Sigmoid colon (tissue), 6 donors: ENCODE measurements at regions not wholly inside any gene's neighbourhood (a gene's known extent, or its start where the extent isn't known, plus 50 kb on each side); places are given as distances from the start of the nearest gene placed in this dataset.

ENCODE experiments used
- DNase-seq: peaks from one replicate; pipeline ENCODE4 v3.0.0-alpha.2; 2019
- H3K27ac ChIP-seq, 4 donors: fragments of 200-600 bp; sonication (generic); one replicate each; pipeline ENCODE4 v1.5.1; 2016 to 2019; ENCODE audit warnings: mild to moderate bottlenecking in 1 of 4
- H3K27me3 ChIP-seq, 3 donors: fragments of 200-600 bp; sonication (generic); one replicate each; pipeline ENCODE4 v1.5.1; 2019; ENCODE audit warnings: mild to moderate bottlenecking in 1 of 3
- H3K36me3 ChIP-seq, 4 donors: fragments of 200-600 bp; sonication (generic); one replicate each; pipeline ENCODE4 v1.5.1; 2016 to 2019
- H3K4me1 ChIP-seq, 4 donors: fragments of 200-600 bp; sonication (generic); one replicate each; pipeline ENCODE4 v1.5.1; 2017 to 2019
- H3K4me3 ChIP-seq, 4 donors: fragments of 200-600 bp; sonication (generic); one replicate each; pipeline ENCODE4 v1.5.1; 2017 to 2019; ENCODE audit warnings: mild to moderate bottlenecking in 2 of 4, moderate library complexity in 1 of 4
- H3K9me3 ChIP-seq, 4 donors: fragments of 200-600 bp in 3 of 4; sonication (generic) in 3 of 4; one replicate each; pipeline versions ENCODE4 v1.5.1 to v1.6.1; 2013 to 2019
- EP300 ChIP-seq, 4 donors: sonication (generic); formaldehyde crosslinking; IDR thresholded peaks; one replicate each; pipeline ENCODE4 v1.6.1; 2017; ENCODE audit warnings: antibody characterized with exemption in 4 of 4
- POLR2A ChIP-seq, 2 donors: fragments of 450-650 bp; IDR thresholded peaks; one replicate each; pipeline ENCODE4 v1.6.1; 2016; ENCODE audit warnings: antibody characterized with exemption in 2 of 2, mild to moderate bottlenecking in 2 of 2, moderate library complexity in 2 of 2
- POLR2AphosphoS5 ChIP-seq, 4 donors: sonication (generic); formaldehyde crosslinking; IDR thresholded peaks; one replicate each; pipeline ENCODE4 v1.6.1; 2017; ENCODE audit warnings: antibody characterized with exemption in 4 of 4
- WGBS, 2 donors: extraction: QIAGEN DNeasy Blood & Tissue Kit; methylation state at CpG; one replicate each; pipeline ENCODE4 v1.1.7; 2013; 5-methylcytosine and 5-hydroxymethylcytosine counted together
- intact Hi-C: fragments of 100-400 bp; cut with DNase I; formaldehyde crosslinking; loops from one replicate; pipeline ENCODE4 v1.15.1; 2023
- TF ChIP-seq, protein P1 (sequence below), 4 experiments: fragments of 450-650 bp in 3 of 4; fragments of 200-600 bp in 1 of 4; IDR thresholded peaks; one replicate each; pipeline ENCODE4 v1.5.1; 2016 to 2019; ENCODE audit warnings: antibody characterized with exemption in 4 of 4, mild to moderate bottlenecking in 3 of 4, moderate library complexity in 2 of 4
- donor health status: healthy with polysubstance abuse.
- donor health status: healthy.

- Histone ChIP-seq H3K9me3 (no peaks in the 10 kb centered on the region), H3K27me3 (no peaks in the 10 kb centered on the region), H3K27ac (no peak overlapping the region), H3K36me3 (no peaks in the 10 kb centered on the region), H3K4me3 (no peak overlapping the region), H3K4me1 (no peaks in the 10 kb centered on the region)
- DNase-seq, result no peak
- 85 to 90% methylated on average over 4 of the region's 4 CpGs for WGBS, 2 donors
- TF ChIP-seq POLR2A (IDR thresholded peaks at IDR 0.05), result no peak
- no peak for TF ChIP-seq EP300 (IDR thresholded peaks at IDR 0.05)
- TF ChIP-seq, protein P1, sequence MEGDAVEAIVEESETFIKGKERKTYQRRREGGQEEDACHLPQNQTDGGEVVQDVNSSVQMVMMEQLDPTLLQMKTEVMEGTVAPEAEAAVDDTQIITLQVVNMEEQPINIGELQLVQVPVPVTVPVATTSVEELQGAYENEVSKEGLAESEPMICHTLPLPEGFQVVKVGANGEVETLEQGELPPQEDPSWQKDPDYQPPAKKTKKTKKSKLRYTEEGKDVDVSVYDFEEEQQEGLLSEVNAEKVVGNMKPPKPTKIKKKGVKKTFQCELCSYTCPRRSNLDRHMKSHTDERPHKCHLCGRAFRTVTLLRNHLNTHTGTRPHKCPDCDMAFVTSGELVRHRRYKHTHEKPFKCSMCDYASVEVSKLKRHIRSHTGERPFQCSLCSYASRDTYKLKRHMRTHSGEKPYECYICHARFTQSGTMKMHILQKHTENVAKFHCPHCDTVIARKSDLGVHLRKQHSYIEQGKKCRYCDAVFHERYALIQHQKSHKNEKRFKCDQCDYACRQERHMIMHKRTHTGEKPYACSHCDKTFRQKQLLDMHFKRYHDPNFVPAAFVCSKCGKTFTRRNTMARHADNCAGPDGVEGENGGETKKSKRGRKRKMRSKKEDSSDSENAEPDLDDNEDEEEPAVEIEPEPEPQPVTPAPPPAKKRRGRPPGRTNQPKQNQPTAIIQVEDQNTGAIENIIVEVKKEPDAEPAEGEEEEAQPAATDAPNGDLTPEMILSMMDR (IDR thresholded peaks at IDR 0.05), result no peak
- no peak for TF ChIP-seq POLR2AphosphoS5 (IDR thresholded peaks at IDR 0.05)
- intact Hi-C loops, result no loop called here
These were observed 300.4 kb downstream of the C6orf118 start for GRCh38 chr6:165008971-165009370.

- Histone ChIP-seq H3K9me3 (peaks cover 0 to 5% (median 0%) of the 10 kb centered on the region in 4 donors), H3K4me1 (no peaks in the 10 kb centered on the region), H3K4me3 (no peak overlapping the region), H3K27me3 (no peaks in the 10 kb centered on the region), H3K27ac (no peak overlapping the region), H3K36me3 (no peaks in the 10 kb centered on the region)
- TF ChIP-seq EP300 (IDR thresholded peaks at IDR 0.05), result no peak
- TF ChIP-seq, protein P1 (IDR thresholded peaks at IDR 0.05), result no peak
- TF ChIP-seq POLR2A (IDR thresholded peaks at IDR 0.05), result no peak
- no peak for TF ChIP-seq POLR2AphosphoS5 (IDR thresholded peaks at IDR 0.05)
- DNase-seq, result no peak
- WGBS, 2 donors, result 83 to 84% methylated on average over 11 of the region's 11 CpGs
- intact Hi-C loops, result no loop called here
These were observed 306.5 kb downstream of the C6orf118 start for GRCh38 chr6:165002866-165003265.

- intact Hi-C loops, result no loop called here
- no peaks in the 10 kb centered on the region for H3K27me3 ChIP-seq
- H3K27ac ChIP-seq, result no peak overlapping the region
- no peaks in the 10 kb centered on the region for H3K4me1 ChIP-seq
- no peak overlapping the region for H3K4me3 ChIP-seq
- WGBS, 2 donors, result 90 to 93% methylated on average over 4 of the region's 4 CpGs
- TF ChIP-seq POLR2AphosphoS5 (IDR thresholded peaks at IDR 0.05), result no peak
- TF ChIP-seq, protein P1 (IDR thresholded peaks at IDR 0.05), result no peak
- no peak for TF ChIP-seq EP300 (IDR thresholded peaks at IDR 0.05)
- no peak for TF ChIP-seq POLR2A (IDR thresholded peaks at IDR 0.05)
- no peak for DNase-seq
- H3K9me3 ChIP-seq, result peaks cover 0 to 5% (median 0%) of the 10 kb centered on the region in 4 donors
- no peaks in the 10 kb centered on the region for H3K36me3 ChIP-seq
These were observed 307.0 kb downstream of the C6orf118 start for GRCh38 chr6:165002358-165002757.

DNA sequence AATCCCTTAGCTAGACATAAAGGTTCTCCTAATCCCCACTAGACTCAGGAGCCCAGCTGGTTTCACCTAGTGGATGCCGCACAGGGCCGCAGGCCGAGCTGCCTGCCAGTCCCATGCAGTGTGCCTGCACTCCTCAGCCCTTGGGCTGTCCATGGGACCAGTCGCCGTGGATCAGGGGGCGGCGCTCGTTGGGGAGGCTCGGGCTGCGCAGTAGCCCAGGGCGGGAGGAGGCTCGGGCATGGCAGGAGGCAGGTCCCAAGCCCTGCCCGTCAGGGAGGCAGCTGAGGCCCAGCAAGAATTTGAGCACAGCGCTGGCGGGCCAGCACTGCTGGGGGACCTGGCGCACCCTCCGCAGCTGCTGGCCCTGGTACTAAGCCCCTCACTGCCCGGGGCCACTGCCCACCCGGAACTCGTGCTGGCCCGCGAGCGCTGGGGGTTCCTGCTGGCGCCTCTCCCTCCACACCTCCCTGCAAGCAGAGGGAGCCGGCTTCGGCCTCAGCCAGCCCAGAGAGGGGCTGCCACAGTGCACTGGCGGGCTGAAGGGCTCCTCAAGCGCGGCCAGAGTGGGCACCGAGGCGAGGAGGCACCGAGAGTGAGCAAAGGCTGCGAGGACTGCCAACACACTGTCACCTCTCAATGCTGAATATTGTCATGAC lies 307.8 kb downstream of the C6orf118 start:
- intact Hi-C loops, result no loop called here
- Histone ChIP-seq H3K36me3 (no peaks in the 10 kb centered on the region), H3K4me3 (no peak overlapping the region), H3K27me3 (no peaks in the 10 kb centered on the region), H3K27ac (no peak overlapping the region), H3K4me1 (no peaks in the 10 kb centered on the region), H3K9me3 (peaks cover 0 to 5% (median 0%) of the 10 kb centered on the region in 4 donors)
- DNase-seq, result no peak
- WGBS, 2 donors, result 93 to 94% methylated on average over 33 of the region's 33 CpGs
- TF ChIP-seq, protein P1 (IDR thresholded peaks at IDR 0.05), result no peak
- TF ChIP-seq POLR2AphosphoS5 (IDR thresholded peaks at IDR 0.05), result no peak
- TF ChIP-seq EP300 (IDR thresholded peaks at IDR 0.05), result no peak
- TF ChIP-seq POLR2A (IDR thresholded peaks at IDR 0.05), result no peak

GRCh38 chr6:164998297-164998696 lies 311.1 kb downstream of the C6orf118 start:
- TF ChIP-seq EP300 (IDR thresholded peaks at IDR 0.05) (no peak), POLR2AphosphoS5 (IDR thresholded peaks at IDR 0.05) (no peak), POLR2A (IDR thresholded peaks at IDR 0.05) (no peak)
- TF ChIP-seq, protein P1 (IDR thresholded peaks at IDR 0.05), result no peak
- H3K36me3 ChIP-seq, result no peaks in the 10 kb centered on the region
- WGBS, 2 donors, result 82 to 88% methylated on average over 8 of the region's 8 CpGs
- DNase-seq, result no peak
- intact Hi-C loops, result no loop called here
- H3K4me1 ChIP-seq, result no peaks in the 10 kb centered on the region
- H3K27ac ChIP-seq, result no peak overlapping the region
- no peak overlapping the region for H3K4me3 ChIP-seq
- peaks cover 0 to 5% (median 0%) of the 10 kb centered on the region in 4 donors for H3K9me3 ChIP-seq
- no peaks in the 10 kb centered on the region for H3K27me3 ChIP-seq
